ENCODE measurements at regions not wholly inside any gene's neighbourhood (a gene's known extent, or its start where the extent isn't known, plus 50 kb on each side); places are given as distances from the start of the nearest gene placed in this dataset.

DNA sequence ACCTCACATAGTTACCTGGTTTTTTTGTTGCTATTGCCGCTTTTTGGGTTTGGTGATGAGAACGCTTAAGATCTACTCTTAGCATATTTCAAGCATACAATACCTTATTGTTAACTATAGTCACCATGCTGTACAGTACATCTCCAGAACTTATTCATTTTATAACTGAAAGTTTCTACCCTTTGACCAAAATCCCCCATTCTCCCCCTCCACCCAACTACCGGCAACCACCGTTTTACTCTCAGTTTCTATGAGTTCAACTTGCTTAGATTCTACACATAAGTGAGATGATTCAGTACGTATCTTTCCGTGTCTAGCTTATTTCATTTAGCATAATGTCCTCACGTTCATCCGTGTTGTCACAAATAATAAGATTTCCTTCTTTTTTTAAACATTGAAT, 86.7 kb upstream of the IL6 start:
- Histone ChIP-seq H3K9me3 (ENCODE audit: insufficient read depth, low read length) (peaks cover 19% of the 10 kb centered on the region), H4K20me1 (ENCODE audit: insufficient read depth, low read length) (peaks cover 4% of the 10 kb centered on the region; the same call in 1 of the 2 replicates), H3K9ac (ENCODE audit: low read length) (peak overlapping the region; percentile 50; the same call in 1 of the 2 replicates), H3K27me3 (ENCODE audit: low read depth, low read length) (no peaks in the 10 kb centered on the region), H3K79me2 (ENCODE audit: low read length) (peaks cover 50% of the 10 kb centered on the region), H3K4me1 (ENCODE audit: low read length) (peaks cover 37% of the 10 kb centered on the region), H3K27ac (ENCODE audit: low read length) (peak overlapping the region; percentile 94), H3K4me2 (ENCODE audit: low read length) (peak overlapping the region; percentile 35), H3K36me3 (replicated peaks; ENCODE audit: low read depth, low read length) (peaks cover 68% of the 10 kb centered on the region), H2AFZ (ENCODE audit: low read depth, low read length) (no peak overlapping the region), H3K4me3 (ENCODE audit: low read length) (peak overlapping the region; percentile 11; the same call in 1 of the 2 replicates)
- TF ChIP-seq CTCF (IDR thresholded peaks at IDR 0.05; ENCODE audit: low read depth, low read length) (no peak), EZH2phosphoT487 (IDR thresholded peaks at IDR 0.05; ENCODE audit: low read depth) (no peak)

- H3K4me2 ChIP-seq (ENCODE audit: low read length), result 0 out of 2 replicates have a peak overlapping the region, but pooled peaks have one; percentile 35
- peaks cover 45% of the 10 kb centered on the region for H3K4me1 ChIP-seq (ENCODE audit: low read length)
- peaks cover 58% of the 10 kb centered on the region for H3K79me2 ChIP-seq (ENCODE audit: low read length)
- H3K9me3 ChIP-seq (ENCODE audit: insufficient read depth, low read length), result peaks cover 18% of the 10 kb centered on the region; the same call in 1 of the 2 replicates
- peak overlapping the region; percentile 38; the same call in 1 of the 2 replicates for H3K9ac ChIP-seq (ENCODE audit: low read length)
- no peak overlapping the region for H3K4me3 ChIP-seq (ENCODE audit: low read length)
- H2AFZ ChIP-seq (ENCODE audit: low read depth, low read length), result no peak overlapping the region
- peaks cover 69% of the 10 kb centered on the region for H3K36me3 ChIP-seq (replicated peaks; ENCODE audit: low read depth, low read length)
- no peak for TF ChIP-seq EZH2phosphoT487 (IDR thresholded peaks at IDR 0.05; ENCODE audit: low read depth)
- TF ChIP-seq CTCF (IDR thresholded peaks at IDR 0.05; ENCODE audit: low read depth, low read length), result no peak
- H4K20me1 ChIP-seq (ENCODE audit: insufficient read depth, low read length), result peaks cover 12% of the 10 kb centered on the region; the same call in 1 of the 2 replicates
- no peaks in the 10 kb centered on the region for H3K27me3 ChIP-seq (ENCODE audit: low read depth, low read length)
- H3K27ac ChIP-seq (ENCODE audit: low read length), result peak overlapping the region; percentile 94
These were observed 87.6 kb upstream of the IL6 start for GRCh38 chr7:22639396-22639795.

GRCh38 chr7:22635349-22635748, 91.7 kb upstream of the IL6 start:
- Histone ChIP-seq H3K27ac (ENCODE audit: low read length) (0 out of 2 replicates have a peak overlapping the region, but pooled peaks have one; percentile 7), H3K4me1 (ENCODE audit: low read length) (peaks cover 64% of the 10 kb centered on the region), H3K27me3 (ENCODE audit: low read depth, low read length) (no peaks in the 10 kb centered on the region), H3K4me2 (ENCODE audit: low read length) (no peak overlapping the region), H3K79me2 (ENCODE audit: low read length) (peaks cover 87% of the 10 kb centered on the region), H4K20me1 (ENCODE audit: insufficient read depth, low read length) (peaks cover 35% of the 10 kb centered on the region), H3K36me3 (replicated peaks; ENCODE audit: low read depth, low read length) (peaks cover 75% of the 10 kb centered on the region), H2AFZ (ENCODE audit: low read depth, low read length) (no peak overlapping the region), H3K9me3 (ENCODE audit: insufficient read depth, low read length) (0 out of 2 replicates have a peak, but pooled peaks cover 3% of the 10 kb centered on the region), H3K4me3 (ENCODE audit: low read length) (no peak overlapping the region), H3K9ac (ENCODE audit: low read length) (no peak overlapping the region)
- TF ChIP-seq EZH2phosphoT487 (IDR thresholded peaks at IDR 0.05; ENCODE audit: low read depth) (no peak), CTCF (IDR thresholded peaks at IDR 0.05; ENCODE audit: low read depth, low read length) (no peak)

DNA sequence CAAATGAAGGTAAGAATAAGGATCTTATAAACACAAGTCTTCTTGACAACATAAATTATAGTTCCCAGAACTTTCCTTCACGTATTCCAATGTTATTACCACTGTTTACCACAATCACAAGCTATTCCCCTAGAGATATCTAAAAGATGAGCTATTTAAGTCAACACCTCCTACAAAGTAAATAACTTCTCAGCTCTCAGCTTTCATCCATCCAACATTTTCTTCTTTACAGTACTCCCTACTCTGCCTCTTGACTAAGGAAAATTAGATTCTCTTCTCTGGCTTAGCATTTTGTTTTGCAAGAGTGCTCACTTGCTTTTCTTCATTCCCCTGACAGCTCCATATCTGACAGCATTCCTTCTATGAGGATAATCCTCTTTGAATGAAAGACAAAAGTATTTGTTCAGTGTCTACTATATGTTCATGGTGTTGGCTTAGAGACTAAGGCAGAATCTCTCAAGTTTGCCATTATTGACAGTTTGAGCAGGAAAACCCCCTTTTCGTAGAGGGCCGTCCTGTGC, 93.0 kb upstream of the IL6 start:
- peaks cover 79% of the 10 kb centered on the region for H3K36me3 ChIP-seq (replicated peaks; ENCODE audit: low read depth, low read length)
- peak overlapping the region; percentile 25; the same call in 1 of the 2 replicates for H3K27ac ChIP-seq (ENCODE audit: low read length)
- H3K79me2 ChIP-seq (ENCODE audit: low read length), result peaks cover 91% of the 10 kb centered on the region
- no peak overlapping the region for H3K4me3 ChIP-seq (ENCODE audit: low read length)
- no peak overlapping the region for H2AFZ ChIP-seq (ENCODE audit: low read depth, low read length)
- H3K4me1 ChIP-seq (ENCODE audit: low read length), result peaks cover 62% of the 10 kb centered on the region
- H3K27me3 ChIP-seq (ENCODE audit: low read depth, low read length), result no peaks in the 10 kb centered on the region
- no peaks in the 10 kb centered on the region for H3K9me3 ChIP-seq (ENCODE audit: insufficient read depth, low read length)
- TF ChIP-seq CTCF (IDR thresholded peaks at IDR 0.05; ENCODE audit: low read depth, low read length) (no peak), EZH2phosphoT487 (IDR thresholded peaks at IDR 0.05; ENCODE audit: low read depth) (no peak)
- peaks cover 35% of the 10 kb centered on the region for H4K20me1 ChIP-seq (ENCODE audit: insufficient read depth, low read length)
- H3K9ac ChIP-seq (ENCODE audit: low read length), result no peak overlapping the region
- H3K4me2 ChIP-seq (ENCODE audit: low read length), result peak overlapping the region; percentile 15

Measured in OCI-LY3 (cell line).